Activated T-helper 9 cell treated with anti-CD3 and anti-CD28 coated beads, Interleukin-2, amount 50 U/mL, for 16 hours (primary cell): ENCODE measurements at regions not wholly inside any gene's neighbourhood (a gene's known extent, or its start where the extent isn't known, plus 50 kb on each side); places are given as distances from the start of the nearest gene placed in this dataset.
"Not testable (repeated sequence)": the region's sequence is repeated elsewhere in the genome, so short reads cannot be mapped to it uniquely, and the experiment has no call there.

Source experiments
- DNase-seq: peaks from one replicate; pipeline ENCODE4 v3.0.0-alpha.2; 2020; ENCODE audit warnings: low read depth

DNA sequence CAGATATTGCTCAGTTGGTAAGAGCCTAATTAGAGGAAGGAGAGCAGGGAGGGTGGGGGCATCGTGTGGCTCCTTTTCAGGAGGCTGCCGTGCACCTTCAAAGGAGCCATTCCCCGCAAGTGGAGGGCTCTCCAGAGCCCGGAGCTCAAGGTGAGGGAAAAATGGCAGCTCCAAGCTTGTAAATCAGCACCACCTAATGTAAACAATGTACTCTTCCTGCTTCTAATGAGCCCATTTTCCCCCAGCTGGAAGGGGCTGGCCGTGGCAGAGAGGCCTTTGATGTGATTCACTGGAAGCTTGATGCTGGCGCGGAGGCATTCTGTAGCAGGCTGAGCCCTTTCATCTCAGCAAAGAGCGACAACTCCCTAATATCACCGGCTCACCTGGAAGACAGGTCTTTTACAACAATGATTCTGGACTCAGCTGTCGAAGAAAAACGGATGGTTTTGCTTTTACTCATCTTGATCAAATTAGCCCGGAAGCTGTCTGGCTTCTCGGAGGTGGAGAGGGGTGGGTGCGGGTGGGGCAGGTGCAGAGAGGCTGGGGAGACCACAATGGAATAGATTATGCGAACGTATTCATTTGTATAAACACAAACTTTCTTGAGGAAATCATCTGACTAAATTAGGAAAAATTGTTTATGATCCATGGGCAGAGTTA, 112.5 kb downstream of the RRAGC start:
- no peak for DNase-seq

DNA sequence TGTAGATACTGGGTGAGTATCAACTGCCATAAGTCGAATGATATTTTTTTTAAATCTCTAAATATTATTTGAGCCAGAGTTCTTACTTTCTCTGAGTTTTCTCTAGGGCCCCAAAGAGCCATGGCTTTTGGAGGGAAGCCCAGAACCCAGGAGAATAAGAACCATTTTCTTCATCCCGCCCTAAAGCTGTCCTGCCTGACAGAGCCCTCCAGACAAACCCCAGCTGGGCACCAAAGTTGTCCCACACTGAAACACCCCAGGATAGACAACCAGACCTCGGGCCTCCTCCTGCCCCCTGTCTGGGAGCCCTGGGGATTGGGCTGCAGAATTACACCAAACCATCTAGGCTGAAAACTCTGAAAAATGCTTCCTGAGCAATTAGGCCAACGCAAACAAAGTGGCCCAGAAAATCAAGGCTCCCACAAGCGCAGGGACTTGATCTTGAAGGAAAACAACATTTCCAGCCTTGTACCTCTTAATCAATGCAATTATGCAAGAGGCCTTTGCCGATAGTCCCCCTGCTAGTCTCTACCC, 113.1 kb downstream of the RRAGC start:
- DNase-seq: no peak

DNA sequence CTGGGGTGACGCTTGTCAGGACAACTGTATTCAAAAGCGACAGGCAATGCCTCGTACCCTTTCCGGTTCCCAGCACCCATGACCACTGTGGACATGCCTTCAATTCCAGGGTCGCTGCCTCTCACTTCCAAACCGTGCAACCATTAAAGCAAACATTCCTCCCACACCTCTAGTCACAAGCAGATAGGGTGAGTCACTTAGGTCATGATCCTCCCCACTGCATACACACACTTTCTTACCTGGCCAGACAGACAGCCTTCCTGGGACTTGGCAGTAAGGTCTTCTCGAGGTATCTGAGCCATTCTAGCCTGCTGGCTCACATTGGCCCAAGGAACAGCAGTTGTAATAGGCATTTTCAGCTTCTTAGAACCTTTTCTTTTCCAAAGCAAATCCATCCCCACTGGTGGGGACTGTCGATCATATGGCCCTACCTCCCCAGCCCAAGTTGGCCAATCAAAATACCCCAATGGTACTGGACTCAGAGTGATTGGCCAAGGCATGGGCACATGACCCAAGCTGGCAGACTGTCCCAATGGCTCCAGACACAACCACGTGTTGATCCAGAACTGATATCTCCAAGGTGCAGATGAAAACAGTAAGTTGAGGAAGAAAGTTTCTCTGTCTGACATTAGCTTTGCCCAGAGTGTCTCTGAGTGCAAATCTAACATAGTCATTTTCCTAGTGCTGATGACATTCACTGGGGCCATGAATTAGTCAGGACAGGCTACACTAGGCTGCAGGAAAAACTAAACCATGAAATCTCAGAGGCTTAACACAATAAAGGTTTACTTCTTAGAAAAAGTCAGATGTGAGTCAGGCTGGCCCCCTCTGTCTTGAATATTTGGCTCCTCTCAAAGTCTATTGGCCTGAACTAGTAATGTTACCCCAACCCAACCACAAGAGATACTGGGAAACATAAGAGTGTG, 113.8 kb downstream of the RRAGC start:
- DNase-seq: no peak

DNA sequence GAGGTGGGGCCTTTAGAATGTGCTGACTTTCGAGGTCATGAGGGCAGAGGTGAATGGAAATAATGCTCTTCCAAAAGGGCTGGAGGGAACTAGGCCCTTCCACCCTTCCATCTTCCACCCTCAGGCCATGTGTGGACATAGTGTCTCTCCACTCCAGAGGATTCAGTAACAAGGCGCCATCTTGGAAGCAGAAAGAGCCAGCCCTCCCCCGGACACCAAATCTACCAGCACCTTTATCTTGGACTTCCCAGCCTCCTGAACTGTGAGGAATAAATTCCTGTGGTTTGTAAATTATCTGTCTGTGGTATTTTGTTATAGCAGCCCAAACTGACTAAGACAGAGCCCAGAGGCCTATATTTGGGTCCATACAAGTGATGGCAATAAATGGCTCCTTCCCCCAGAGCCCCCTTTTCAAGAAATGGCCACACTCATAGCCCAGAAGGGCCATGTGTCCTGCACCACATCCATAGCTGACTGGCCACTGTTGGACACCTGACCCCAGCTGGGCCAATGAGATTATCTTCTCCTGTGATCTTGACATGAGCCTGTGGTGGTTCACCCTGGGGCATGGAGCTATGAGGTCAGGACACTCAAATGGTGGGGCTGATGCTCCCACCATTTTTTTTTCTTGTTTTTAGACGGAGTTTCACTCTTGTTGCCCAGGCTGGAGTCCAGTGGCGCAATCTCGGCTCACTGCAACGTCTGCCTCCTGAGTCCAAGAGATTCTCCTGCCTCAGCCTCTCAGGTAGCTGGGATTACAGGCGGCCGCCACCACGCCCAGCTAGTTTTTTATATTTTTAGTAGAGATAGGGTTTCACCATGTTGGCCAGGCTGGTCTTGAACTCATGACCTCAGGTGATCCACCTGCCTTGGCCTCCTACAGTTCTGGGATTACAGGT, 114.9 kb downstream of the RRAGC start:
- no peak for DNase-seq

DNA sequence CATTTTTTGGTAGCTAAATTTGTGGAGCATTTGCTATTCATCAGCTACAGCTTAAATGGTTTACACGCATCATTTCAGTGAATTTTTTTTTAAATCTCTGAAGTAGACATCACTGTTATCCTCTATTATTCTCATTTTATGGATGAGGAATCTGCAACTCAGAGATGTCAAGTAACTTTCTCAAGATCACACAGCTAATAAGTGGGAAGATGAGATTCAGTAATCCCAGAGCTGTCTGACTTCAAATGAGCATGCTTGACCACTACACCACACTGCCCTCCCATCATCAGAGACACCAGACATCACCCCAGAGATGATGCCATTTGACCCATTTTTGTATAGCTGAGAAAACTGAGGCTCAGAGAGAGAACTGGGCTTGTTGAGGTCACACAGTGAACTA, 116.4 kb downstream of the RRAGC start:
- no peak for DNase-seq

DNA sequence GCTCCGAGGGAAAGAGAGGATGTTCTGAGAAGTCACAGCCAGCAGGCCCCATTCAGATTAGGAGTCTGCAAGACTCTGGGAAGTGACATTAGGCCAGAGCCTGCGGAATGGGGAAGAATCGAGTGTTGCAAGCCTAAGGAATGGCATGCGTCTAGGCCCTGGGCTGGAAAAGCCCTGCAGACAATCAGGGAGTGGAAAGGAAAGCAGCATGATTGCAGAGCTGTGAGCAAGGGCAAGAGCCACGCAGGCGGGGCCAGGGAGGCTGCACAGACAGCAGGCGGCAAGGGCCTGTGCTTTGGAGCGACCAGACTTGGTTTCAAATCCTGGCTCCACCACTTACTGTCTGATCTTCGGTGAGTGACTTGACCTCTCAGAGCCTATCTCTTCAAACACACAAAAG, 118.2 kb downstream of the RRAGC start:
- DNase-seq: no peak

DNA sequence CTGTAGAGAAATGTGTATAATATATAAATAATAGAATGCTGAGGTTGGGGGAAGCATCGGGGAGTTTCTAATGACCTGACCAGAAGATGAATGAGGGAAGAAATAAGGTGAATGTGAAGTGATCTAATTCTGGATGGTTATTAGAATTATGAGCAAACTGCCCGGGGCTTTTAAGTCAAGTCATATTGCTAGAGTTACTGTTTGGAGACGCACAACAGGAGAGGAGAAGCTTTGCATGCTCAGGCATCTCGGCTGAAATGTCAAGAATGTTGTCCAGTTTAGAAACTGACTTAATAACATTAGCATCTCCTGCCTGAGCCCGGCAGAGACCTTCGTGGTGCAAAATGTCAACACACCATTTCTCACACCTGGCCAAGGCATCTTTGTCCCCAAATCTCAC, 119.1 kb downstream of the RRAGC start:
- DNase-seq: no peak

DNA sequence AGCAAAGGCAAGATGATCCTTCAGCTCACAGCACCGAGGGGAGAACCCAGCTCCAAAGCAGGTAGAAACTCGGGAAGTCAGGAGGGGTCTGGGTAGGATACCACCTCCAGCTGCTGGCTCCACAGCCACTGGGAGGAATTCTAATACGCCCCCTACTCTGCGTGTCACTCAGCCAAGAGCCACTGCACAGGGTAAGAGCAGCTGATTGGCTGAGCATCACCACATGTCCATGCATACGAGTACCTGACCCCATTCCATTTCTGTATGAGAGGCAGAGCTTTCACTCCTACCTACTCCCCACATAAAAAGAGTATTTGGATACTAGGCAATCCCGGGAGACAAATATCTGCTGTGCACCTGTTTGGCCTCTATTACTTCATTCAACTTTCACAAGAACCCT, 121.4 kb downstream of the RRAGC start:
- DNase-seq: no peak

DNA sequence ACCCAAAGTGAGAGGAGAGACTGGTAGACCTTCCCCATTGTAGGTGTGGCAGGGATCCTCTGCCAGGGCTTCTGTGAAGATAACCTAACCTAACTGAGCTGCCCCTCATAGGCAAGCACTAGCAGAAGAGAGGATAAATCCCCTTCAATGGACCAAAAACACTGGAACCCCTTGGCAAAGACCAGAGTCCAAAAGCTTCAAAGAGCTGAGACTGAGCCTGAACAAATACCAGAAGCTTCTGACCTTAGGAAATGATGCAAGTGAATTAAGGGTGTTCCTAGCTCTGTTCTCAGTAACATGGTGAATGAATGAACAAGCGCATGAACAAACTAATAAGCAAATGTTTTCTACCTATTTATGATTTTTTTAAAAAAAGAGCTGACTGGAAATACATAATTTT, 123.2 kb downstream of the RRAGC start:
- DNase-seq: no peak

DNA sequence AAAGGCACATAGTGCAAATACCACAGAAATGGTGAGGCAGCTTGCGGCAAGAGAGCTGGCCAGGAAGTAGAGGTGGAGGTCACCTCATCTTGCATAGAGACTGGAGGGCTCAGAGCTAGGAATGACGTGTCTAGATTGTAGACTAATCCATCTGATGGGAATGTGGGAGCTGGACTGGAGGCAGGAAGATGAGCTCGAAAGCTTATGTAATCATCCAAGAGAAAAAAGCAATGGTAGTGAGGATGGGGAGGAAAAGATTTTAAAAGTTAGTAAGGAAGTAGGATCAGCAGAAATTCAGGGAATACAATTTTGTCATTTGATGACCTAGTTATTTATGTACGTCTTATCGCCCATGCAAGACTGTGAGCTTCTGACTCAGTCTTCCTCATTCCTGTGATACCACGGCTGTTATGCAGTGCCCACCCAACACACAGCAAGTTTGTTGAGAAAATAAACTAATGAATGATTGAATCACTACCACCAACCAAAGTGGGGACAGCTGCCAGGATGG, 123.9 kb downstream of the RRAGC start:
- no peak for DNase-seq

DNA sequence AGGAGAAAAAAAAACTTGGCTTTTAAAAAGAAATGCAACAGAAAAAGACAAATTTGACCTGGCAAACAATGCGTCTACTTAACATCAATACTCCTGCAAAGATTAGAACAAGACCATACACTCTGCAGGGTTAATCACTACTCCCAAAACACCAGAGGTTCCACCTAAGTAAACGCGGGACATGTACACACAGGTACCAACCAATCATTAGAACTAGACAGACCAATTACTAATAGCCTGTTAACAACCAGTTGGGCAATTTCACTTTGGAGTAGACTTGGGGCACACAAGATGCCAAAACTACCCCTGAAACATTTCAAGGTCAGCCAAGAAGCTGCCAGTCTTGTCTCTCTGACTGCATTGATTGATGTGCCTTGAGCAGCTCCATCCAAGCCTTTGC, 125.8 kb downstream of the RRAGC start:
- no peak for DNase-seq

DNA sequence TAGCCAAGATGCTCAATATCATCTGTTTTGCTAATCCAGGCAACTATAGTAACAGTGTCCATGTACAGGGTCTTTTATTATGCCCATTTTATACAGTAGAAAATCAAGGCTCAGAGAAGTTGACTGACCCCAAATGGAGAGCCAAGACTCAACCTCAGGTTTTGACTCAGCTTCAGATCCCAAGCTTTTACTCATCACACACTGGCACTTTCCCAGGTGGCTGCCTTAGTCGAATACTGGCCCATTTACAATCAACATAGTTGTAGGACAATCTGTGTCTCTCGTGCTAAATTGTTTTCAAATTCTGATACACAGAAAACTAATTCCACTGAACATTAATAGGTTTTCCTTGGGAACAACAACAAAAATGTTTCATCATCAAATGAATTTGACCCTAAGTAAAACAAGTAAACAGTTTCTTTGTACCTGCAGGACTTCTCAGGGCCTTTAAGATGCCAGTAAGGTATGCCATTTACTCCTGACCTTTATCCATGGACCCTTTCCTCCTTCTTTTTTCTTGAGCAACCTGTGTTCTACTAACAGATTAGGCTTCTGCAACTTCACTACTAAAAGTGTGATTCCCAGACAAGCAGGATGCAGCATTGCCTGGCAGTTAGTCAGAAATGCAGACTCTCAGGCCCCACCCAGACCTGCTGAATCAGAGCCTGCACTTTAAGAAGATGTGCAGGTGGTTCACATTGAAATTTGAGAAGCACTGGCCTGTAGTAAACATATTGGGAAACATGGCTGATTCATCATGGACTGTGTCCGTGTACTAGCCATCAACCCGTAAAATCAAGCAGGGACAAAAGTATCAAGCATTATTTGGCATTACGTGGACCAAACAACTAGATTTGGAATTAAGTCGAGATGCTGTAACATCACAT, 128.8 kb downstream of the RRAGC start:
- DNase-seq: no peak

DNA sequence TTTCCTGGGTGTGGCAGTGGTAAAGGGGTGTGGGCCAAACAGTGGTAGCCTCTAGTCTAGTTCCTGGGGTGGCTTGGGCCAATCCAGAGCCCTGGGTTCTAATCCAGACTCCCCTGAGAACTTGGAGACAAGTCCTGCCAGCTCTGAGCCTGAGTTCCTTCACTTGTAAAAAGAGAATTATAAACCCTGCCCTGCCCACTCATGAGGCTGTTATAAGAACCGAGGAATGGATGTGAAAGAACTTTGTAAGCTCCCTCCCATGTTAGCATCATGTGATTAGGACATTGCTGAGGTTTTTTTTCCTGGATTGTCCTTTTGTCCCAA, 131.0 kb downstream of the RRAGC start:
- DNase-seq: no peak

DNA sequence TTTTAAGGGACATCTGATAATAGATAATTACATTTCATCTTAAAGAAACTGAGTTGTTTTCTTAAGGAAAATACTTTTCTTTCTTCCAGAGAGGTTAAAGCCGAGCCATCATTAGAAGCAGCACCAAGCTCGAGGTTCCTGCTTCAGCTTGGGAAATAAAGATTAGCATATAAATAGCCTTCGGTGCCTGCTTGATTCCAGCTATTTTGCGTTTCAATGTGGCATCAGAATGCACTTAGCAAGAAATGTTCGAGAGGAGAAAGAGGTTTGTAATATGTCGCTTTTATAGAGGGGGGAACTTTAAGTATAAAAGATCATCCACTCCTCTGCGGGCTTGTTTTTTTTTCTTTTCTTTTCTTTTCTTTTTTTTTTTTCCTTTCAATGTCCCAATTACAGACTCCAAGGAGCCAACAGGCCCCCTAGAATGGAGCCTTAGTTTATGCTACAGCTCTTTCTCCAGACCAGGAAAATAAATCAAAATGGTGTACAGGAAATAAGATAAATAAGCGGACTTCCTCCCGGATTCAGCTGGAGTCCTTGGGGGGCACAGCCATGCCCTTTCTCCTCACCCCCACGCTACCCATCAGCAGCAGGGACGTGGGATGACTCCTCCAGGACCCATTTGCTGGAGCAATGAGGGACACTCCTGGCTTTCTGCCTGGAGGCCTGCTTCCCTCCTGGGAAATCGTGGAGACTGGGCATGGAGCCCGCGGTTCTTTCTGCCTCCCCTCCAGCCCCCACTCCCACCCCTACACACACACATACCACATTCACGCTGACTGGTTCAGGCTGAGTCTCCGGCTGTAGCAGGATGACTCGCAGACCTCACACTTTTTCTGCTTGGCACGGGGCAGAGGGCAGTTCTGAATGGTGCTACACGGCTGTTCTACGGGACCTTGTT, 131.6 kb downstream of the RRAGC start:
- DNase-seq: no peak

DNA sequence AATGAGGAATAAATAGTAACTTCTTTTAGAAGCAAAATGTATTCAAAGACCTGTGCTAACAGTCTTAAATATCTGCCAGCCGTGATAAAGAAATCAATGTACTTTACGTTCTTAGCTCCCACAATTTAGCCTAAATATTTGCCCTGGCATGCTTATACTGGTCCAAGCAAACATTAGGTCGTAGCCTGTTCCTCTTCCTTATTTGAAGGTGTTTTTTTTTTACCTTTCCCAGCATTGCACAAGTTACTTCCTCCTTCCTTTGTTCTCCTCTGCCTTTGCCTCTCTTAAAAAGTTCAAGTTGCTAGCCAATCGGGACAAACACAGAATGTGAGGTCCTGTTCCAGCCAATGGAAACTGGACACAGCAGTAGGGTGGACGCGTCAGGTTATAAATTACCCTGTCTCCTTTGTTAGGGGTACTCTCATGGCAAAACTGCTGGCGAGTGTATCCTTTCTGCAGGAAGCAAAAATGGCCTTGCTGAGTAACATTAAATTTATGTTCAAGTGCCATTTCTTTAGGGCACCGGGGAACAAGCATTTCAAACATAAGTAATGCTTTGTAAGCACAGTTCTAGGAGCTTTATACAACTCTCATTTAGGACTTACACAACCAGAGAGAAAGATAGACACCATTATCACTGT, 134.1 kb downstream of the RRAGC start:
- not testable (repeated sequence) for DNase-seq

DNA sequence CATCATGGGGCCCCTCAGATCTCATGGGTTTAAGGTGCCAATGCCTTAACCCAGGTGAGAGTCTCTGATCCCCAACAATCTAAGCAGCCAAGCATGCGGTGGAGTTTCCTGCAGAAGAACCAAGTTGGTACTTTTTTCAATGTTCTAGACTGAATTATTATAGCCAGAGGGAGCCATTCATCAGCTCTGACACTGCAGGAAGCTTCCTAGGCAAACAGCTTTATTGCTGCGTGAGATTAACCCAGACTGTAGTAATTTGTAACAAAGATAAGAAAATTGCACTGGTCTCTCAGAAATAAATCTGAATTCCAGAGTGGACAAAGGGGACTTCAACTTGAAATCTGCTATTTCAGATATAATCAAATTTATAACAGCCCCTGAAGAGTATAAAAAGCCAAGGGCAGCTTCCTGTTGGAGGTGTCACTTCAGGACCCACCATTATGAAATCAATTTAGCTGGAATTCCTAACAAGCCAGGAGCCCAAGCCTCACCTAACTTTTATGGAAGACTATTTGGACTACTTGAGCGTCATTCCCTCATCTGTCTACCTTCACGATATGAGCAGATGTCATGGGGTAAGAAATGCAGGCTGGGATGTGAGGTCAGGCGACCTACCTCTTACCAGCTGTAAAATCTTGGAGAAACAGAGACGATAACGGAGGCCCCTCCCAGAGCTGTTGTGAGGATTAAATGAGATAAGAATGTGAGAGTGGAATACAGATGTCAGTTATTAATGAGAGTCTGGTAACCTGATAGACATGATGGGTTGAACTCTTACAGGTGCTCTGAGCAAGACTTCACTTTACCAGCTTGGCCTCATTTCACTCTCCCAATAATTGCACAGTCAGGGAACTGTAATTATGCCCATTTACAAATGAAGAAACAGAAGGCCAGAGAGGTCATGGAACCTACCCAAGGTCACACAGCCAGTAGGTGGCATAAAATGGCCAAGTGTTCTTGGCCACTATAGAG, 135.1 kb downstream of the RRAGC start:
- DNase-seq: no peak

DNA sequence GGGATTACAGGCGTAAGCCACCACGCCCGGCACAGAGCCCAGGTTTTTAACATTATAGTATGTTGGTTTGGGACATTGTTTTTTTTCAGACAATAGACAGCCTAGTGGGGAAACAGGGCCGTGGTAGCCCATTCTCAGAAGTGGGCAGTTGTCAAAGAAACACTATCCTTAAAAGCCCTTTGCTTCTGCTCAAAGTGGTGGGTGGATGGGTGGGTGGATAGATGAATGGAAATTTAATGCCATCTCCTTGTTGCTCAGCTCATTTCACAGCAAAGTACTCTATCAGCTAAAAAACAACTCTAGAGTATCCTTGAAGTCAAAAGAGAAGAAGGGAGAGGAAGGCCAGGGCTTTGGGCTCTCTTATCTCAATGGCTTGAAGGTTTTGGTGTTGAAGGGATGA, 137.8 kb downstream of the RRAGC start:
- DNase-seq: no peak

DNA sequence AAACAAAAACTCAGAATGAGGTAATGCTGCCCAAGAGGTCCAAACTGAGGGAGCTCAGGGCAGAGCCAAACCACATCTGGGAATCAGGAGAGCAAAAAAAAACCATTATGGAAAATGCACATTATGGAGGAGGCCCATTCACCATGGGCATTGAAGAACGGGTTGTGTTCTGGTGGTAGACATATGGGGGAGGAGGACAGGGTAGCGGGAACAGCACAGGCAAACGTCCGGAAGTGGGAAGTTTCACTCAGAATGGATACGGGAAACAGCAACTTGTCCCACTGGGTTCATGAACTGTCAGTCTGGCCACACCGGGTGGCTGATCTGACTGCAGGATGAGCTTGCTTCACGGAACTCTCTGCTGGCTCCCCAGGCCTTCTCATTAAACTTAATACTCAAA, 139.7 kb downstream of the RRAGC start:
- DNase-seq: no peak
